Vagina (tissue), 2 donors: ENCODE measurements at regions not wholly inside any gene's neighbourhood (a gene's known extent, or its start where the extent isn't known, plus 50 kb on each side); places are given as distances from the start of the nearest gene placed in this dataset.

Experiments
- DNase-seq, 2 donors: peaks; one replicate each; pipeline ENCODE4 v3.0.0-alpha.2; 2017; ENCODE audit errors: extremely low spot score in 2 of 2
- H3K27ac ChIP-seq: fragments of 200-600 bp; sonication (generic); one replicate; pipeline ENCODE4 v1.5.1; 2019
- H3K27me3 ChIP-seq: fragments of 200-600 bp; sonication (generic); one replicate; pipeline ENCODE4 v1.5.1; 2019
- H3K36me3 ChIP-seq, 2 donors: fragments of 200-600 bp; sonication (generic); one replicate each; pipeline ENCODE4 v1.5.1; 2017 to 2019
- H3K4me1 ChIP-seq: fragments of 200-600 bp; sonication (generic); one replicate; pipeline ENCODE4 v1.5.1; 2019
- H3K4me3 ChIP-seq, 2 donors: fragments of 200-600 bp; sonication (generic); 1 replicate in 1 of 2; 2 replicates in 1 of 2; pipeline ENCODE4 v1.5.1; 2016 to 2019
- H3K9me3 ChIP-seq: fragments of 200-600 bp; sonication (generic); one replicate; pipeline ENCODE4 v1.5.1; 2019
- CTCF ChIP-seq, 3 experiments: fragments of 450-650 bp in 2 of 3; fragments of 200-600 bp in 1 of 3; sonication (generic) in 1 of 3; IDR thresholded peaks; one replicate each; pipeline ENCODE4 v1.5.1; 2017 to 2019; ENCODE audit warnings: antibody characterized with exemption in 3 of 3, mild to moderate bottlenecking in 2 of 3, moderate library complexity in 2 of 3
- POLR2A ChIP-seq, 2 donors: fragments of 450-650 bp; IDR thresholded peaks; one replicate each; pipeline ENCODE4 v1.6.1; 2017; ENCODE audit warnings: antibody characterized with exemption in 2 of 2, mild to moderate bottlenecking in 2 of 2, moderate library complexity in 2 of 2
- POLR2AphosphoS5 ChIP-seq, 2 donors: sonication (generic); formaldehyde crosslinking; IDR thresholded peaks; one replicate each; pipeline ENCODE4 v1.9.0; 2017; ENCODE audit warnings: antibody characterized with exemption in 2 of 2, mild to moderate bottlenecking in 2 of 2, low read depth in 1 of 2; ENCODE audit not compliant: insufficient read depth in 1 of 2
- intact Hi-C: fragments of 100-400 bp; cut with DNase I; formaldehyde crosslinking; loops from one replicate; pipeline ENCODE4 v1.15.1; 2023

GRCh38 chr6:153862139-153862538 is 176.9 kb upstream of the OPRM1 start:
- no peaks in the 10 kb centered on the region for H3K4me1 ChIP-seq
- no peaks in the 10 kb centered on the region for H3K9me3 ChIP-seq
- TF ChIP-seq CTCF (IDR thresholded peaks at IDR 0.05), result no peak
- no peak for TF ChIP-seq POLR2A (IDR thresholded peaks at IDR 0.05)
- TF ChIP-seq POLR2AphosphoS5 (IDR thresholded peaks at IDR 0.05; ENCODE audit: insufficient read depth in 1 of 2, low read depth in 1 of 2), result no peak
- H3K27ac ChIP-seq, result no peak overlapping the region
- intact Hi-C loops, result no loop called here
- H3K4me3 ChIP-seq, result no peak overlapping the region
- no peak for DNase-seq
- H3K36me3 ChIP-seq, result no peaks in the 10 kb centered on the region
- no peaks in the 10 kb centered on the region for H3K27me3 ChIP-seq

GRCh38 chr6:153858529-153858928 is 180.5 kb upstream of the OPRM1 start:
- no peak for TF ChIP-seq POLR2A (IDR thresholded peaks at IDR 0.05)
- no peak for TF ChIP-seq POLR2AphosphoS5 (IDR thresholded peaks at IDR 0.05; ENCODE audit: insufficient read depth in 1 of 2, low read depth in 1 of 2)
- TF ChIP-seq CTCF (IDR thresholded peaks at IDR 0.05), result no peak
- H3K9me3 ChIP-seq, result no peaks in the 10 kb centered on the region
- no peak overlapping the region for H3K27ac ChIP-seq
- H3K27me3 ChIP-seq, result no peaks in the 10 kb centered on the region
- no peaks in the 10 kb centered on the region for H3K36me3 ChIP-seq
- no peak for DNase-seq
- no peaks in the 10 kb centered on the region for H3K4me1 ChIP-seq
- intact Hi-C loops, result no loop called here
- no peak overlapping the region for H3K4me3 ChIP-seq

GRCh38 chr6:153856929-153857376 is 182.1 kb upstream of the OPRM1 start:
- Histone ChIP-seq H3K27ac (no peak overlapping the region), H3K4me1 (no peaks in the 10 kb centered on the region), H3K36me3 (no peaks in the 10 kb centered on the region), H3K4me3 (no peak overlapping the region), H3K9me3 (no peaks in the 10 kb centered on the region), H3K27me3 (no peaks in the 10 kb centered on the region)
- no peak for TF ChIP-seq POLR2AphosphoS5 (IDR thresholded peaks at IDR 0.05; ENCODE audit: insufficient read depth in 1 of 2, low read depth in 1 of 2)
- TF ChIP-seq POLR2A (IDR thresholded peaks at IDR 0.05), result no peak
- no peak for TF ChIP-seq CTCF (IDR thresholded peaks at IDR 0.05)
- DNase-seq, result no peak
- intact Hi-C loops, result no loop called here

- no peak for TF ChIP-seq POLR2AphosphoS5 (IDR thresholded peaks at IDR 0.05; ENCODE audit: insufficient read depth in 1 of 2, low read depth in 1 of 2)
- no peak for TF ChIP-seq CTCF (IDR thresholded peaks at IDR 0.05)
- TF ChIP-seq POLR2A (IDR thresholded peaks at IDR 0.05), result no peak
- Histone ChIP-seq H3K36me3 (no peaks in the 10 kb centered on the region), H3K27me3 (no peaks in the 10 kb centered on the region), H3K4me3 (no peak overlapping the region), H3K9me3 (no peaks in the 10 kb centered on the region), H3K27ac (no peak overlapping the region), H3K4me1 (no peaks in the 10 kb centered on the region)
- intact Hi-C loops, result no loop called here
- no peak for DNase-seq
Measured at GRCh38 chr6:153852481-153852880, 186.6 kb upstream of the OPRM1 start.

- Histone ChIP-seq H3K27ac (no peak overlapping the region), H3K36me3 (no peaks in the 10 kb centered on the region), H3K27me3 (no peaks in the 10 kb centered on the region), H3K4me1 (no peaks in the 10 kb centered on the region), H3K4me3 (no peak overlapping the region), H3K9me3 (no peaks in the 10 kb centered on the region)
- DNase-seq, result no peak
- no peak for TF ChIP-seq CTCF (IDR thresholded peaks at IDR 0.05)
- no peak for TF ChIP-seq POLR2A (IDR thresholded peaks at IDR 0.05)
- TF ChIP-seq POLR2AphosphoS5 (IDR thresholded peaks at IDR 0.05; ENCODE audit: insufficient read depth in 1 of 2, low read depth in 1 of 2), result no peak
- intact Hi-C loops, result no loop called here
Measured at GRCh38 chr6:153852034-153852433, 187.0 kb upstream of the OPRM1 start.
